ENCODE measurements at regions not wholly inside any gene's neighbourhood (a gene's known extent, or its start where the extent isn't known, plus 50 kb on each side); places are given as distances from the start of the nearest gene placed in this dataset.

- no peak for DNase-seq
Observed at GRCh38 chr6:148269386-148269785, 73.3 kb upstream of the SASH1 start.

- no peak for DNase-seq
Observed at GRCh38 chr6:148271711-148272439, 70.8 kb upstream of the SASH1 start.

- DNase-seq: no peak
Observed at GRCh38 chr6:148272597-148272996, 70.0 kb upstream of the SASH1 start.

GRCh38 chr6:148273962-148274752, 68.5 kb upstream of the SASH1 start:
- DNase-seq: no peak

- DNase-seq: no peak
Observed at GRCh38 chr6:148274809-148275208, 67.8 kb upstream of the SASH1 start.

- no peak for DNase-seq
Observed at GRCh38 chr6:148285205-148285604, 57.4 kb upstream of the SASH1 start.

- no peak for DNase-seq
Observed at GRCh38 chr6:148286563-148286962, 56.1 kb upstream of the SASH1 start.

- DNase-seq: no peak
Observed at GRCh38 chr6:148287623-148288333, 54.9 kb upstream of the SASH1 start.

- DNase-seq: no peak
Observed at GRCh38 chr6:148288541-148288940, 54.1 kb upstream of the SASH1 start.

- no peak for DNase-seq
Observed at GRCh38 chr6:148289153-148289552, 53.5 kb upstream of the SASH1 start.

GRCh38 chr6:148291876-148292275, 50.8 kb upstream of the SASH1 start:
- no peak for DNase-seq
